ENCODE measurements at regions not wholly inside any gene's neighbourhood (a gene's known extent, or its start where the extent isn't known, plus 50 kb on each side); places are given as distances from the start of the nearest gene placed in this dataset.

DNA sequence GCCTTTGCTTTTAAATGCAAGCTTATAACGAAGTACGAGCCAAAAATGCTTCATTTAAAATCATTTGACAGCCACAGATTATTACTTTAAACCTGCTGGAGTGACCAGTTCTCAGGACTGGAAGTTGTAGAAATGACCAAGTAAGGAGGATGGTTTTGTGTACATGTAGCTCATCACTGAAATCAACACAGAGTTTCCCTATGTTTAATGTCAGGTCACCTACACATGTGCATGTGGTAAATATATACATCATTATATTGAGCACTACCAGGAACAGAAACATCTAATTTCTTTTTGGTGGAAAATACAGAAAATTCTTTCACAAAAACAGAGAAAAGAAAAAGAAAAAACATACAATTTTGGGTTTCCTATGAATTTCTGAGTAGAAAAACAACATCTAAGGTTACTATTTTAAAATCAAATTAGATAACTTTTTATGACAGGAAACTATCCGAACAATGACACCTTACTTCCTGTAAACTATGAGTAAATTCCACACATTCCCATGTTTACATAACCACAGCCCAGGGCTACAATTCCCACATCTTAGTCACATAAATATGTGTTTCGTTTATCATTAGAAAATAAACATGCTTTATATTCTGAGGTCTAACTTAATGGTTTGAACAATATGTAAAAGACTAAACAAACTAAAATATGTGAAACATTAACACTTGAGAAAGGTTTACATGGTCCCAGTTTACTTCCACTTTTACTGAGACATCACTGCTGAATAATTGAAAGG lies 73.6 kb downstream of the ZNF281 start:
- no peak for DNase-seq
- Histone ChIP-seq H3K9me3 (no peaks in the 10 kb centered on the region), H3K4me1 (peaks cover 0 to 20% (median 5%) of the 10 kb centered on the region in 9 donors), H3K27me3 (no peaks in the 10 kb centered on the region), H3K36me3 (no peaks in the 10 kb centered on the region), H3K4me3 (no peak overlapping the region), H3K27ac (peak overlapping the region in 1 of 10 donors; percentile 18)
- intact Hi-C loops (cut with DNase I) = no loop called here
- WGBS, 2 donors = 66 to 68% methylated on average over 4 of the region's 4 CpGs
- ATAC-seq = no peak
- TF ChIP-seq, protein P1, sequence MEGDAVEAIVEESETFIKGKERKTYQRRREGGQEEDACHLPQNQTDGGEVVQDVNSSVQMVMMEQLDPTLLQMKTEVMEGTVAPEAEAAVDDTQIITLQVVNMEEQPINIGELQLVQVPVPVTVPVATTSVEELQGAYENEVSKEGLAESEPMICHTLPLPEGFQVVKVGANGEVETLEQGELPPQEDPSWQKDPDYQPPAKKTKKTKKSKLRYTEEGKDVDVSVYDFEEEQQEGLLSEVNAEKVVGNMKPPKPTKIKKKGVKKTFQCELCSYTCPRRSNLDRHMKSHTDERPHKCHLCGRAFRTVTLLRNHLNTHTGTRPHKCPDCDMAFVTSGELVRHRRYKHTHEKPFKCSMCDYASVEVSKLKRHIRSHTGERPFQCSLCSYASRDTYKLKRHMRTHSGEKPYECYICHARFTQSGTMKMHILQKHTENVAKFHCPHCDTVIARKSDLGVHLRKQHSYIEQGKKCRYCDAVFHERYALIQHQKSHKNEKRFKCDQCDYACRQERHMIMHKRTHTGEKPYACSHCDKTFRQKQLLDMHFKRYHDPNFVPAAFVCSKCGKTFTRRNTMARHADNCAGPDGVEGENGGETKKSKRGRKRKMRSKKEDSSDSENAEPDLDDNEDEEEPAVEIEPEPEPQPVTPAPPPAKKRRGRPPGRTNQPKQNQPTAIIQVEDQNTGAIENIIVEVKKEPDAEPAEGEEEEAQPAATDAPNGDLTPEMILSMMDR (IDR thresholded peaks at IDR 0.05) = no peak

DNA sequence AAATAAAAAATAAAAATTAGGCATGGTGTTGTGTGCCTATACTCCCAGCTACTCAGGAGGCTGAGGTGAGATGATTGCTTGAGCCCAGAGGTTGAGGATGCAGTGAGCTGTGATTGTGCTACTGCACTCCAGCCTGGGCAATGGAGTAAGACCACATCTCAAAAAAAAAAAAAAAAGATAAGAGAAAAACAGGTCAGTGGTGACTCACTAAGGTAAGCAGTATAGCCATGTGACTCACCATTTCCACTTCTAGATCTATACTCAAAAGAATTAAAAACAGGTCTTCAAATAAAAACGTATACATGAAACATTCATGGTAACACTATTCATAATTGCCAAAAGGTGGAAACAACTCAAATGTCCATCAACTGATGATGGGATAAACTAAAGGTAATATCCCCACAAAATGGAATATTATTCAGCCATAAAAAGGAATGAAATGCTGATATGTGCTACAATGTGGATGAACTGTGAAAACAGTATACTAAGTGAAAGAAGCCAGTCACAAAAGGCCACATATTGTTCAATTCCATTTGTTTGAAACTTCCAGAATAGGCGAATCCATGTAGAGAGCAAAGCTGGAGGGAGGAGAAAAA lies 75.1 kb downstream of the ZNF281 start:
- no peaks in the 10 kb centered on the region for H3K9me3 ChIP-seq
- H3K27ac ChIP-seq = no peak overlapping the region
- TF ChIP-seq, protein P1 (IDR thresholded peaks at IDR 0.05) = no peak
- H3K27me3 ChIP-seq = no peaks in the 10 kb centered on the region
- no peaks in the 10 kb centered on the region for H3K36me3 ChIP-seq
- intact Hi-C loops (cut with DNase I) = loop anchor here in 1 of 10 donors (5.0 kb wide), 1 partner anchor 118 kb away; no protein-coding TSS in a partner anchor
- no peak overlapping the region for H3K4me3 ChIP-seq
- DNase-seq (no peak), ATAC-seq (no peak)
- peaks cover 0 to 20% (median 5%) of the 10 kb centered on the region in 9 donors for H3K4me1 ChIP-seq
- WGBS, 2 donors = 96 to 100% methylated on average over 2 of the region's 2 CpGs

DNA sequence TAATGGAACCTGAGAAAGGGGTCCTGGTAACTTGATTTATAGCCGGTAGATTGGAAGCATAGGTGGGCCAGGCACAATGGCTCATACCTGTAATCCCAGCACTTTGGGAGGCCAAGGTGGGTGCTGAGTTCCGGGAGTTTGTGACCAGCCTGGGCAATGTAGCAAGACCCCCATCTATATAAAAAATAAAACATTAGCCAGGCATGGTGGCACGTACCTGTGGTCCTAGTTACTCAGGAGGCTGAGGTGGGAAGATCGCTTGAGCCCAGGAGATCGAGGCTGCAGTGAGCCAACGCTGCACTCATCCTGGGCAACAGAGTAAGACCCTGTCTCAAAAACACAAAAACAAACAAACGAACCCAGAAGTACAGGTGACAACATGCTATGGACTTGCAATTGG lies 76.5 kb downstream of the ZNF281 start:
- Histone ChIP-seq H3K4me3 (no peak overlapping the region), H3K4me1 (peaks cover 0 to 20% (median 5%) of the 10 kb centered on the region in 9 donors), H3K9me3 (no peaks in the 10 kb centered on the region), H3K27me3 (no peaks in the 10 kb centered on the region), H3K27ac (no peak overlapping the region), H3K36me3 (no peaks in the 10 kb centered on the region)
- no peak for ATAC-seq
- intact Hi-C loops (cut with DNase I) = loop anchor here in 1 of 10 donors (5.0 kb wide), 1 partner anchor 119 kb away; no protein-coding TSS in a partner anchor
- no peak for DNase-seq
- WGBS, 2 donors = 94% methylated on average over 7 of the region's 7 CpGs
- TF ChIP-seq, protein P1 (IDR thresholded peaks at IDR 0.05) = no peak

DNA sequence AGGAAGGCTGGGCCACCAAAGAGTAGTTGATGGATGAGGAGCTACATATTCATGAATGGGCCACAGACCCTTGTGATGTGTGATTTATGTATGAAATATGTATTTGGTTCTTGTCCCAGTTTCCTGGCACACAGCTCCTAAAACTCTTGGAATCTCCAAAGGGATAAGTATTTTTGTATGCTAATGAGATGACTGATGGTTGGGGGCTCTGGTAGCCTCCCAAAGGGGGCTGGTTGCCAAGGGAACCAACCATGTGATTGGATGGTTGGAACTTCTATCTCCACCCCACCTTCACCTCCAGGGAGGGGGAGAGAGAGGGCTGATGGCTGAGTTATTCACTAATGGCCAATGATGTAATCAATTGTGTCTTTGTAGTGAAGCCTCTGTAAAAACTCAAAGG lies 77.1 kb downstream of the ZNF281 start:
- H3K27ac ChIP-seq = no peak overlapping the region
- no peaks in the 10 kb centered on the region for H3K9me3 ChIP-seq
- no peaks in the 10 kb centered on the region for H3K27me3 ChIP-seq
- TF ChIP-seq, protein P1 (IDR thresholded peaks at IDR 0.05) = no peak
- intact Hi-C loops (cut with DNase I) = loop anchor here in 1 of 10 donors (5.0 kb wide), 1 partner anchor 120 kb away; no protein-coding TSS in a partner anchor
- peaks cover 0 to 15% (median 5%) of the 10 kb centered on the region in 9 donors for H3K4me1 ChIP-seq
- no peak for DNase-seq
- ATAC-seq = no peak
- H3K4me3 ChIP-seq = no peak overlapping the region
- H3K36me3 ChIP-seq = no peaks in the 10 kb centered on the region
